Activated CD4-positive, alpha-beta T cell treated with anti-CD3 and anti-CD28 coated beads, Interleukin-2, amount 50 U/mL, for 16 hours (primary cell): ENCODE measurements at regions not wholly inside any gene's neighbourhood (a gene's known extent, or its start where the extent isn't known, plus 50 kb on each side); places are given as distances from the start of the nearest gene placed in this dataset.

Source experiments
- DNase-seq: peaks from one replicate; pipeline ENCODE4 v3.0.0-alpha.2; 2020

GRCh38 chr2:34371711-34372110 is 772.6 kb upstream of the FAM98A start:
- DNase-seq, result no peak

- DNase-seq, result no peak
These were observed 769.2 kb upstream of the FAM98A start for GRCh38 chr2:34368304-34368703.

GRCh38 chr2:34365932-34366331 is 766.8 kb upstream of the FAM98A start:
- no peak for DNase-seq

GRCh38 chr2:34365512-34365911 is 766.4 kb upstream of the FAM98A start:
- DNase-seq, result no peak

- no peak for DNase-seq
These were observed 754.5 kb upstream of the FAM98A start for GRCh38 chr2:34353509-34354113.

- DNase-seq, result no peak
These were observed 750.4 kb upstream of the FAM98A start for GRCh38 chr2:34349527-34349926.

- no peak for DNase-seq
These were observed 745.9 kb upstream of the FAM98A start for GRCh38 chr2:34345030-34345429.

- no peak for DNase-seq
These were observed 741.2 kb upstream of the FAM98A start for GRCh38 chr2:34340307-34340706.

GRCh38 chr2:34337735-34338134 is 738.6 kb upstream of the FAM98A start:
- no peak for DNase-seq

- no peak for DNase-seq
These were observed 733.7 kb upstream of the FAM98A start for GRCh38 chr2:34332813-34333212.

GRCh38 chr2:34320056-34320455 is 721.0 kb upstream of the FAM98A start:
- DNase-seq, result no peak

- no peak for DNase-seq
These were observed 718.7 kb upstream of the FAM98A start for GRCh38 chr2:34317797-34318196.

- DNase-seq, result no peak
These were observed 717.7 kb upstream of the FAM98A start for GRCh38 chr2:34316788-34317187.

GRCh38 chr2:34311816-34312215 is 712.7 kb upstream of the FAM98A start:
- DNase-seq, result no peak

- peak; percentile 0 for DNase-seq
These were observed 709.0 kb upstream of the FAM98A start for GRCh38 chr2:34308140-34308539.

GRCh38 chr2:34307636-34308035 is 708.5 kb upstream of the FAM98A start:
- DNase-seq, result no peak

GRCh38 chr2:34306745-34307144 is 707.6 kb upstream of the FAM98A start:
- no peak for DNase-seq

- no peak for DNase-seq
These were observed 706.5 kb upstream of the FAM98A start for GRCh38 chr2:34305587-34305986.

- DNase-seq, result no peak
These were observed 695.9 kb upstream of the FAM98A start for GRCh38 chr2:34294961-34295360.

GRCh38 chr2:34291076-34291475 is 692.0 kb upstream of the FAM98A start:
- DNase-seq, result no peak

- DNase-seq, result no peak
These were observed 688.9 kb upstream of the FAM98A start for GRCh38 chr2:34288016-34288415.

- no peak for DNase-seq
These were observed 681.5 kb upstream of the FAM98A start for GRCh38 chr2:34280606-34281005.

- DNase-seq, result peak; percentile 19
These were observed 668.0 kb upstream of the FAM98A start for GRCh38 chr2:34266908-34267697.

- DNase-seq, result no peak
These were observed 662.6 kb upstream of the FAM98A start for GRCh38 chr2:34261701-34262100.
